NB4 (cell line): ENCODE measurements at regions not wholly inside any gene's neighbourhood (a gene's known extent, or its start where the extent isn't known, plus 50 kb on each side); places are given as distances from the start of the nearest gene placed in this dataset.

ENCODE experiments used
- CTCF ChIP-seq: IDR thresholded peaks from one replicate; pipeline ENCODE4 v1.5.1; 2012; ENCODE audit warnings: low read depth, low read length
- MAX ChIP-seq: IDR thresholded peaks from 2 replicates; pipeline ENCODE4 v1.6.1; 2011; ENCODE audit warnings: low read depth, low read length
- POLR2A ChIP-seq: IDR thresholded peaks from 2 replicates; pipeline ENCODE4 v1.6.1; 2011; ENCODE audit warnings: mild to moderate bottlenecking; ENCODE audit not compliant: insufficient read length; ENCODE audit errors: extremely low read depth

GRCh38 chr3:22923711-22924110 is 279.4 kb upstream of the UBE2E2 start:
- no peak for TF ChIP-seq CTCF
- no peak for TF ChIP-seq MAX
- TF ChIP-seq POLR2A, result no peak
